ENCODE measurements at regions not wholly inside any gene's neighbourhood (a gene's known extent, or its start where the extent isn't known, plus 50 kb on each side); places are given as distances from the start of the nearest gene placed in this dataset.

DNA sequence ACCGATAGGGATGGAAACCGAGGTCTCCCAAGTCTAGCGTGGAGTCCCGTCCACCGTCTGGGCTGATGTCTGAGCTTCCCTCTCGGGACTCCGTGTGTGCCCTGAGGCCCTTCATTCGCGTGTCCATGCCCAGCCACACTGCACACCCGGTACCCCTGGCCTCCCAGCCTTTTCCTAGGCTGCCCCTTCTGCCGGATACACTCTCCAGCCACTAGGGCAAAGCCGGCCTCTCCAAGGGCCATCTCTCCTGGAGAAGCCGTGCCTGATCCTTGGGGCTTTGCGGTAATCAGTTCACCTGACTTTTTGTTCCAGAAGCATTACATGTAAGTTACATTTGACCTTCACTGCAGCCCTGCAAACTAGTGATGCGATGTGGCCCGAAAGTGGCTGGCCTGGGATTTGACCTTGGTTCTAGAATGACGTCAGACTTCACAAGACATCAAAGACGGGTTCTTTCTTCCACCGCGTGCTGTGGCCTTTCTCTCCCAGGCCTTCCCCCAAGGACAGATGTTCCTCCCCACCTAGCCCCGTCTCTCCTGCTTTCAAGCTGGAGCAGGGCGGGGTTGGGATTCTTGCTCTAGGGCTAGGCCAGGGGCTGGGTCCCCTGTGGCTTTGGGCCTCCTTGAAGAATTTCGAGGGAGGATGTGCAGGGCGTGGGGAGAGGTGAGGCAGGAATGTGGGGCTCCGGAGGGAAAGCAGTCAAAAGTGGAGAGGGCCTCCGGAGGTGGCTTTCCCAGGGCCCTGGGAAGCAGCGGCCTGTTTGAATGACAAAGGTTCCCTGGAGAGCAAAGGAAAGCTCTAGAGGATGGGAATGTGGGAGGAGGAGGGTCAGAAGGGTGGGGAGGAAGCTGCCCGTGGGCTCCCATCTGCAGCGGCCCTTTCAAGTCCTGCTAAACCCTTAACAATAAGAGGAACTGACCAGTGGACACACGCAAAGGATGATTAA lies 49.7 kb upstream of the SLC2A1 start:
- no peak overlapping the region for H2AFZ ChIP-seq (ENCODE audit: low read length)
- H3K4me1 ChIP-seq (ENCODE audit: insufficient read depth, low read length): peaks cover 58% of the 10 kb centered on the region
- DNase-seq (ENCODE audit: low spot score) (peak; percentile 93), FAIRE-seq (peak; percentile 48), ATAC-seq (peak; percentile 75)
- in situ Hi-C loops (cut with HindIII; ENCODE audit: extremely low pct_ligation_motif_present, low pct_unique_long_range_greater_than_20kb) (no loop called here), intact Hi-C loops (cut with micrococcal nuclease; ENCODE audit: unreplicated experiment) (loop anchor here (5.0 to 10.0 kb wide), 2 partner anchors 34 to 54 kb away; partner anchors contain the start of gene SLC2A1)
- no peaks in the 10 kb centered on the region for H3K36me3 ChIP-seq (replicated peaks in 1 of 2; ENCODE audit: control insufficient read depth in 1 of 2, insufficient read depth in 2 of 2, low read length in 2 of 2)
- H4K20me1 ChIP-seq (ENCODE audit: insufficient read depth, low read length): no peaks in the 10 kb centered on the region
- no peaks in the 10 kb centered on the region for H3K79me2 ChIP-seq (ENCODE audit: insufficient read depth, low read length)
- peak overlapping the region; percentile 50 for H3K9ac ChIP-seq (ENCODE audit: insufficient read depth, low read depth, low read length)
- ChIA-PET CTCF (ENCODE audit: low intra/inter-chr PET ratio, low total read pairs) (no interaction called here), POLR2A (interaction anchor here (0.7 to 2.6 kb wide), 10 partner anchors 13 to 111 kb away, joined by 3 to 23 read pairs (median 4); no protein-coding TSS in a partner anchor)
- peak overlapping the region; percentile 58 for H3K4me2 ChIP-seq (ENCODE audit: low read depth, low read length)
- no peaks in the 10 kb centered on the region for H3K9me3 ChIP-seq (ENCODE audit: low read length)
- BruUV-seq (replicated peaks): no TSS peak
- no peaks in the 10 kb centered on the region for H3K27me3 ChIP-seq (ENCODE audit: control insufficient read depth in 1 of 2, insufficient read depth in 2 of 2, low read length in 2 of 2)
- 20% methylated on average over 25 of the region's 30 CpGs for WGBS (ENCODE audit: low lambda C conversion rate)
- peak overlapping the region; percentile 19 to 57 (median 28) for H3K4me3 ChIP-seq (replicated peaks in 1 of 3; ENCODE audit: insufficient read depth in 1 of 3, low read depth in 2 of 3, low read length in 3 of 3)
- peak overlapping the region; percentile 55 for H3K27ac ChIP-seq (ENCODE audit: extremely low read length, insufficient read depth, low read length)
- no peak for TF ChIP-seq CENPX (CRISPR knock-in tag; IDR thresholded peaks at IDR 0.05)
- TF ChIP-seq, protein P1, sequence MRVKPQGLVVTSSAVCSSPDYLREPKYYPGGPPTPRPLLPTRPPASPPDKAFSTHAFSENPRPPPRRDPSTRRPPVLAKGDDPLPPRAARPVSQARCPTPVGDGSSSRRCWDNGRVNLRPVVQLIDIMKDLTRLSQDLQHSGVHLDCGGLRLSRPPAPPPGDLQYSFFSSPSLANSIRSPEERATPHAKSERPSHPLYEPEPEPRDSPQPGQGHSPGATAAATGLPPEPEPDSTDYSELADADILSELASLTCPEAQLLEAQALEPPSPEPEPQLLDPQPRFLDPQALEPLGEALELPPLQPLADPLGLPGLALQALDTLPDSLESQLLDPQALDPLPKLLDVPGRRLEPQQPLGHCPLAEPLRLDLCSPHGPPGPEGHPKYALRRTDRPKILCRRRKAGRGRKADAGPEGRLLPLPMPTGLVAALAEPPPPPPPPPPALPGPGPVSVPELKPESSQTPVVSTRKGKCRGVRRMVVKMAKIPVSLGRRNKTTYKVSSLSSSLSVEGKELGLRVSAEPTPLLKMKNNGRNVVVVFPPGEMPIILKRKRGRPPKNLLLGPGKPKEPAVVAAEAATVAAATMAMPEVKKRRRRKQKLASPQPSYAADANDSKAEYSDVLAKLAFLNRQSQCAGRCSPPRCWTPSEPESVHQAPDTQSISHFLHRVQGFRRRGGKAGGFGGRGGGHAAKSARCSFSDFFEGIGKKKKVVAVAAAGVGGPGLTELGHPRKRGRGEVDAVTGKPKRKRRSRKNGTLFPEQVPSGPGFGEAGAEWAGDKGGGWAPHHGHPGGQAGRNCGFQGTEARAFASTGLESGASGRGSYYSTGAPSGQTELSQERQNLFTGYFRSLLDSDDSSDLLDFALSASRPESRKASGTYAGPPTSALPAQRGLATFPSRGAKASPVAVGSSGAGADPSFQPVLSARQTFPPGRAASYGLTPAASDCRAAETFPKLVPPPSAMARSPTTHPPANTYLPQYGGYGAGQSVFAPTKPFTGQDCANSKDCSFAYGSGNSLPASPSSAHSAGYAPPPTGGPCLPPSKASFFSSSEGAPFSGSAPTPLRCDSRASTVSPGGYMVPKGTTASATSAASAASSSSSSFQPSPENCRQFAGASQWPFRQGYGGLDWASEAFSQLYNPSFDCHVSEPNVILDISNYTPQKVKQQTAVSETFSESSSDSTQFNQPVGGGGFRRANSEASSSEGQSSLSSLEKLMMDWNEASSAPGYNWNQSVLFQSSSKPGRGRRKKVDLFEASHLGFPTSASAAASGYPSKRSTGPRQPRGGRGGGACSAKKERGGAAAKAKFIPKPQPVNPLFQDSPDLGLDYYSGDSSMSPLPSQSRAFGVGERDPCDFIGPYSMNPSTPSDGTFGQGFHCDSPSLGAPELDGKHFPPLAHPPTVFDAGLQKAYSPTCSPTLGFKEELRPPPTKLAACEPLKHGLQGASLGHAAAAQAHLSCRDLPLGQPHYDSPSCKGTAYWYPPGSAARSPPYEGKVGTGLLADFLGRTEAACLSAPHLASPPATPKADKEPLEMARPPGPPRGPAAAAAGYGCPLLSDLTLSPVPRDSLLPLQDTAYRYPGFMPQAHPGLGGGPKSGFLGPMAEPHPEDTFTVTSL (CRISPR knock-in tag; IDR thresholded peaks at IDR 0.05; ENCODE audit: borderline replicate concordance): no peak
- TF ChIP-seq, protein P2, sequence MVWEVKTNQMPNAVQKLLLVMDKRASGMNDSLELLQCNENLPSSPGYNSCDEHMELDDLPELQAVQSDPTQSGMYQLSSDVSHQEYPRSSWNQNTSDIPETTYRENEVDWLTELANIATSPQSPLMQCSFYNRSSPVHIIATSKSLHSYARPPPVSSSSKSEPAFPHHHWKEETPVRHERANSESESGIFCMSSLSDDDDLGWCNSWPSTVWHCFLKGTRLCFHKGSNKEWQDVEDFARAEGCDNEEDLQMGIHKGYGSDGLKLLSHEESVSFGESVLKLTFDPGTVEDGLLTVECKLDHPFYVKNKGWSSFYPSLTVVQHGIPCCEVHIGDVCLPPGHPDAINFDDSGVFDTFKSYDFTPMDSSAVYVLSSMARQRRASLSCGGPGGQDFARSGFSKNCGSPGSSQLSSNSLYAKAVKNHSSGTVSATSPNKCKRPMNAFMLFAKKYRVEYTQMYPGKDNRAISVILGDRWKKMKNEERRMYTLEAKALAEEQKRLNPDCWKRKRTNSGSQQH (CRISPR knock-in tag; IDR thresholded peaks at IDR 0.05; ENCODE audit: low read depth): no peak
- TF ChIP-seq ZNF761 (CRISPR knock-in tag; conservative IDR thresholded peaks at IDR 0.05): no peak
- TF ChIP-seq AKAP8 (CRISPR knock-in tag; IDR thresholded peaks at IDR 0.05): no peak
- TF ChIP-seq CREM (IDR thresholded peaks at IDR 0.05): peak; percentile 72
- TF ChIP-seq CREM (CRISPR knock-in tag; IDR thresholded peaks at IDR 0.05): no peak
- TF ChIP-seq JUN (CRISPR knock-in tag; IDR thresholded peaks at IDR 0.05): peak; percentile 75; the same call in 1 of the 2 replicates
- TF ChIP-seq, protein P3, sequence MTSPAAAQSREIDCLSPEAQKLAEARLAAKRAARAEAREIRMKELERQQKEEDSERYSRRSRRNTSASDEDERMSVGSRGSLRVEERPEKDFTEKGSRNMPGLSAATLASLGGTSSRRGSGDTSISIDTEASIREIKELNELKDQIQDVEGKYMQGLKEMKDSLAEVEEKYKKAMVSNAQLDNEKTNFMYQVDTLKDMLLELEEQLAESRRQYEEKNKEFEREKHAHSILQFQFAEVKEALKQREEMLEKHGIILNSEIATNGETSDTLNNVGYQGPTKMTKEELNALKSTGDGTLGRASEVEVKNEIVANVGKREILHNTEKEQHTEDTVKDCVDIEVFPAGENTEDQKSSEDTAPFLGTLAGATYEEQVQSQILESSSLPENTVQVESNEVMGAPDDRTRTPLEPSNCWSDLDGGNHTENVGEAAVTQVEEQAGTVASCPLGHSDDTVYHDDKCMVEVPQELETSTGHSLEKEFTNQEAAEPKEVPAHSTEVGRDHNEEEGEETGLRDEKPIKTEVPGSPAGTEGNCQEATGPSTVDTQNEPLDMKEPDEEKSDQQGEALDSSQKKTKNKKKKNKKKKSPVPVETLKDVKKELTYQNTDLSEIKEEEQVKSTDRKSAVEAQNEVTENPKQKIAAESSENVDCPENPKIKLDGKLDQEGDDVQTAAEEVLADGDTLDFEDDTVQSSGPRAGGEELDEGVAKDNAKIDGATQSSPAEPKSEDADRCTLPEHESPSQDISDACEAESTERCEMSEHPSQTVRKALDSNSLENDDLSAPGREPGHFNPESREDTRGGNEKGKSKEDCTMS (CRISPR knock-in tag; conservative IDR thresholded peaks at IDR 0.05): no peak
- no peak for TF ChIP-seq GPN1 (CRISPR knock-in tag; IDR thresholded peaks at IDR 0.05; ENCODE audit: borderline replicate concordance)
- TF ChIP-seq KMT2B (CRISPR knock-in tag; IDR thresholded peaks at IDR 0.05): 0 out of 2 replicates have a peak, but pooled peaks have one; percentile 48
- TF ChIP-seq ZNF660 (CRISPR knock-in tag; IDR thresholded peaks at IDR 0.05; ENCODE audit: borderline replicate concordance, low read depth): no peak
- no peak for TF ChIP-seq ZKSCAN5 (CRISPR knock-in tag; IDR thresholded peaks at IDR 0.05)
- TF ChIP-seq IRF2 (CRISPR knock-in tag; IDR thresholded peaks at IDR 0.05): 0 out of 2 replicates have a peak, but pooled peaks have one; percentile 17

All from HepG2 (cell line).